Astrocyte (in vitro differentiated cells and primary cell): ENCODE measurements at regions not wholly inside any gene's neighbourhood (a gene's known extent, or its start where the extent isn't known, plus 50 kb on each side); places are given as distances from the start of the nearest gene placed in this dataset.

Experiments used
- EZH2 ChIP-seq: IDR thresholded peaks from 2 replicates; pipeline ENCODE4 v1.6.1; 2012; ENCODE audit warnings: mild to moderate bottlenecking, low read length, inconsistent platforms; ENCODE audit not compliant: insufficient read depth
- TF ChIP-seq, protein P1 (sequence below): IDR thresholded peaks from 2 replicates; pipeline ENCODE4 v1.5.1; 2011; ENCODE audit warnings: low read depth, mild to moderate bottlenecking, inconsistent platforms, low read length, moderate library complexity; ENCODE audit not compliant: insufficient read depth

DNA sequence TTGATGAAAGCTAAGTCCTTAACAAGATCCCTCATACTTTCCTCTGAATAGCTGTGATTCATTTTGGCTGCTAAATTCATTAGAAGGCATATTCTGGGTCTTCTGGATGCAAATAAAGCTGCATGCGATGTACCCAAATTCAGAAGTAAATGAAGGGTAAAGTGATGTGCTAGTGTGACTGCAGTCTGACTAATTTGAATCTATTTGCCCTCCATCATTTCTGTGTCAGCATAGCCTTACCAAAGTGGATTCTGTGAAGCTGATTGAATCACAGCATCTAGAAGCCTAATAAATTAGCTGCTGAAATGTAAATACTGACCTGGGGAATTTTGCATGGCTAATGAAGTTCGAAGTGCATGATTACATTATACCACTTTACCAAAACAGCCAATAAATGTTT is 162.2 kb downstream of the TPH2 start:
- TF ChIP-seq, protein P1, sequence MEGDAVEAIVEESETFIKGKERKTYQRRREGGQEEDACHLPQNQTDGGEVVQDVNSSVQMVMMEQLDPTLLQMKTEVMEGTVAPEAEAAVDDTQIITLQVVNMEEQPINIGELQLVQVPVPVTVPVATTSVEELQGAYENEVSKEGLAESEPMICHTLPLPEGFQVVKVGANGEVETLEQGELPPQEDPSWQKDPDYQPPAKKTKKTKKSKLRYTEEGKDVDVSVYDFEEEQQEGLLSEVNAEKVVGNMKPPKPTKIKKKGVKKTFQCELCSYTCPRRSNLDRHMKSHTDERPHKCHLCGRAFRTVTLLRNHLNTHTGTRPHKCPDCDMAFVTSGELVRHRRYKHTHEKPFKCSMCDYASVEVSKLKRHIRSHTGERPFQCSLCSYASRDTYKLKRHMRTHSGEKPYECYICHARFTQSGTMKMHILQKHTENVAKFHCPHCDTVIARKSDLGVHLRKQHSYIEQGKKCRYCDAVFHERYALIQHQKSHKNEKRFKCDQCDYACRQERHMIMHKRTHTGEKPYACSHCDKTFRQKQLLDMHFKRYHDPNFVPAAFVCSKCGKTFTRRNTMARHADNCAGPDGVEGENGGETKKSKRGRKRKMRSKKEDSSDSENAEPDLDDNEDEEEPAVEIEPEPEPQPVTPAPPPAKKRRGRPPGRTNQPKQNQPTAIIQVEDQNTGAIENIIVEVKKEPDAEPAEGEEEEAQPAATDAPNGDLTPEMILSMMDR = no peak
- no peak for TF ChIP-seq EZH2
